Stimulated activated CD8-positive, alpha-beta memory T cell treated with anti-CD3 and anti-CD28 coated beads, Interleukin-15, amount 100 ng/mL, for 4 hours (primary cell): ENCODE measurements at regions not wholly inside any gene's neighbourhood (a gene's known extent, or its start where the extent isn't known, plus 50 kb on each side); places are given as distances from the start of the nearest gene placed in this dataset.

ENCODE experiments used
- DNase-seq, 2 donors: peaks; one replicate each; pipeline ENCODE4 v3.0.0-alpha.2; 2020; ENCODE audit warnings: low read depth in 2 of 2

DNA sequence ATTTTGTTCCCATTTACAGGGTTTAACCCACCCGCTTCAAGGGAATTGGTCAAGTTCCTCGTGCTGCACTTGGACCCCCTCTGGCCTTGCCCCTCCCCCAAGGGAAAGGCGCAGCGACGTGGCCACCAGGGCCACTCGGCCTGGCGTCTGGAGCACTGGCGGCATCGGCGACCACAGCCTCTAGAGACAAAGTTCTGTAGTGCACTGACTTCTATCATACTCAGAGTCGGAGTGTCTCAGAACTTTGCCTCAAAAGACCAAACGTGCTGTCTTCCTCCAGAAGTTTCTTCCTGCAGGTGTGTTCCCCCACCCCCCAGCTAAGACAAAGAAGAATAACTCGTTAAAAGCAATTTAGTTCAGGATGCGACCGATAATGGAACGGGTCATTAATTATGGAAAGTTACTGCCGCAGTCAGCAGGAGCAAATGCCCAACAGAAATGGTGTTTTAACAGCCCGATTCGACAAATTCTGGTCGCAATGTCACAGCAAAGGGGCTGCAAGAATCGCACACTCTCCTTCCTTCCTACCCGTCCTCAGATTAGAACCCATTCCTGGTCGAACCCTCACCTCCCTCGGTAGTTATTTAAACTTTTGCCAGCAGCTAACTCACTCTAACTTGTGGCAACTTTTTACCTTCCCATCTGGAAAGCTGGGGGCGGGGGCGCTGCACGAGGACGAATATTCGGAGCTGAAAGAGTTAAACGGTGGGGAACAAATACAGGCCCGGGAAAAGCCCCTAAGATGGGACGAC is 202.1 kb upstream of the NFE2L3 start:
- DNase-seq: no peak

DNA sequence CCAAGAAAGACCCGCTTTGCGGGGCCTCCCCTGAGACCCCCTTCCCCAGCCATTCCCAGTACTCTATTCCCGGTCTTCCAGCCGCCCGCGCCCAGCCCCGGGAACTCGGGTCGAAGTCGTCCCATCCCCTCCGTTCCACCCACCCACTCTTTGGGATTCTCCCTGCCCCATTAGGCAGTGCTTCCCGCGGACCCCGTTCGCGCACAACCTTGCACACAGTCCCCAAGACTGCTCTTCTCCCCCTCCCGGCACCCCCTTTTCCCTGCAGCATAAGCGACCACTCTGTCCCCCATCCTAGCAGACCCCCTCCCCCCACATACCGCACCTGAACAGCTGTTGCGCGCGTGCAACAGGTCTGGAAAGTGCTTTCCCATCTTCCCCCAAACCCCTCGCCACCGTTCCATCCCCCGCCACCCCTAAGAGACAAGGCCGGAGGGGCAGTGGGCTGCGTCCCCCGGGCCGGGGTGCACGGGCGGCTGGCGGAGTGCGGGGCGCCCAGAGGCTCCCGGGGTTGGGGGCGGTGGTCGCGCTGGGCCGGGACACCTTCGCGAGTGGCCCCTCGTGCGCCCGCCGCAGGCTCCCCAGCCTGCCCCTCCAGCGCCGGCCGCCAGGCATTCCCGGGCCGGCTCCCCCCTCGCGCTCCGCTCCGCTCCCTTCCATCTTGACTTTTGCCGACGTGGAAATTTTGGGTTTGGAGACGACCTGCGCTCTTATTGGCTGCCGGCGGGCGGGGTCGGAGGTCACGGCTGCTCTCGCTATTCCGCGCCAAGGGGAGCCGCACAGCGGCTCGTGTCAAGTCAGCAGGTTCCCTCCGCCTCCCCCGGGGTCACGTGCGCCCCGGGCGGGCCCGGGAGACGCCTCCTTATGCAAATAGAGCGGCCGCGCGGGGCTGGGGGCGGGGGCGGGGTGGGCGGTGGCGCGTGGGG is 201.2 kb upstream of the NFE2L3 start:
- peak; percentile 73 to 74 for DNase-seq

DNA sequence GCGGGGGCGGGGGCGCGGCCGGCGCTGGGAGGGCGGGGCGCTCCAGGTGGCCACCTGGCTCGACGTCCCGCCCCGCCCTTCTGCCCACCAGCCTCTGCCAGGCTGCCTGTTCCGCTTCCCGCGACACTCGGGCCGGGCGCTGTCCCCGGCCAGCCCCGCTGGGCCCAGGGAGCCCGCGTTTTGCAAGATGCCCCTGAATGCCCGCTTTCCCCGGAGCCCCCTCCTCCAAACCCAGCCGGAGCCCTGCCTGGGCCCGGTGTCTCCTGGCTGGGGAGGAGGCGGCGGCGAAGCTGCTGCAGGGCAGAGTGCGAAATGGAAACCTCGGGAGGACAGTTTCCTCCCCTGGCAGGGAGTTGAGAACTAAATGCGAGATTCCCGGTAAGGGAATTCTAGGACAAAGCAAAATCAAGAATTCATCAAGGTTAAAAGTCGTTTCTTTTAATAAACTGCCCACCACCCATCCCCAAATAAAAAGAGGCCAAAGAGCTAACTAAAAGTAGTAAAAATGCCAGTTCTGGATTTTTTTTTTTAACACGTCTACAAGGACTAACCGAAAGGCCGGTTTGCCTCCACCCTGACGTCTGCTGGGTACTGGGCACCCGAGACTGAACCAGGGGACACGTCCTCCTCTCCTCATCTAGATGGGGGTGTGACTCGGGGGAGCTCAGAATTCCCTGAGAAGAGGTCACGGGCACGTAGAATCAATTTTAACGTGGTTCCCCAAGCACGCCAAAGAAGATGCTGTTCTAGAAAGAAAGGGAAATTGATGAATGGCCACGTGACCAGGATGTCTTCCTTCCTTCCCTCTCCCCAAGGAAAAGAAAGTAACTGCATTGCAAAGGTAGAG is 200.4 kb upstream of the NFE2L3 start:
- DNase-seq: no peak

DNA sequence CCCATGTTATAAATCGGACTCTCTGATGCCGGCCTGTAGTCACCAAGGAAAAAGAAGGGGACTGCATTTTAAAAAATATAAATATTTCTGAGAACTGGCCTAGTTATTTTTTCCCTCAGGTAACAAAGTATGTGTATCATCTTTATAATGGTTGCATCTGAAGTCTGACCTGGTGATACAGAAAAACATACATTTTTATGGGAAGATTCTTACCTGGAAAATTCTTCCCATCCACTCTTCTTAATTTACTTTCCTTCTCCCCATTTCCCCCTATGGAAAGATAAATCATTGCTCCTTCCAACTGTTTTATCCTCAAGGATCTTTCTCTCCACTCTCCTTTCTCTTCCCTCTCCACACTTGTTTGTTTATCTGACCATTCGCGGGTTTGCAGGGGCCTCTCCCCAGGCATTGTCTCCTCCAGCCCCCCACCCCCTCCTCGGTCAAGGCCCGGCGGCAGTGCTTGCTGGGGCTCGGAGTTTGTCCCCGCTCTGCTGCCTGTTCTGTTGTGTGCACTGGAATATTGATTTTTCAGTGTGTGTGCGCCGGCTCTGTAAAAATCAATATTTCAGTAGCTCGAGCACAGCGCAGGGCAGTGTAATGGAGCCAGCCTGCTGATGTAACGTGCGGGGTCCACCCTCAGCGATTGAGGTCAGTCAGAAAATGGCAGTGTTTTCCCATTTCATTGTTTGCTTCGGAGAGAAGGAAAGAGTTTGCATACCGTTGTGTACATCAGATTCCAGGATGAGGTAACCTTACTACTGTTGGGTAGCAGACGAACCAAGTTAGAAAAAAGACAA is 199.5 kb upstream of the NFE2L3 start:
- DNase-seq: no peak

DNA sequence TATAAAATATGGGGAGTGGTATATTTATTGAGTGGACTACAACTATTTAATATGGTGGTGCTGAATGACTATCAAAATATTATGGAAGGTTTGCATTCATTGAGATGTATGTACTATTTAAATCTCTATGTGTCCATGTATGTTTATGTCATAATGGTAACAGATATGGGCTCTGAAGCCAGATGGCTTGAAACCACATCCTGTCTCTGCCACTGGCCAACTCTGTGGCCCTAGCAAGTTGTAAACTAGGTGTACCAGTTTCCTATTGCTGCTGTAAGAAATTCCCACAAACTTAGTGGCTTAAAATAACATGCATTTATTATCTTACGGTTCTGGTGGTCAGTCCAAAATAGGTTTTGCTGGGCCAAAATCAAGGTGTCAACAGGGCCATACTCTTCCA is 198.1 kb upstream of the NFE2L3 start:
- no peak for DNase-seq

DNA sequence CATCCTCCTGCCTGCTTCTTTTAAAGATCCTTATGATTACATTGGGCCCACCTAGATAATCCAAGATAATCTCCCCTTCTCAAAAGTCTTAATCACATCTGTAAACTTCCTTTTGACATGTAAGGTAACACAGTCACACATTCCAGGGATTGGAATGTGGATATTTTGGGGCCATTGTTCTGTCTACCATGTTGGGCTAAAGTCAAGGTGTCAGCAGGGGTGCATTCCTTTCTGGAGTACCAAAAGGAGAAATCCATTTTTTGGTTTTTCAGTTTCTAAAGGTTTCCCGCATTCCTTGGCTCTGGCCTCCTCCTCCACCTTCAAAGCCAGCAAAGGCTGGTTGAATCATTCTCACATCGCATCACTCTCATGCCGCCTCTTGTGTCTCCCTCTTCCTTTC is 197.6 kb upstream of the NFE2L3 start:
- DNase-seq: no peak

DNA sequence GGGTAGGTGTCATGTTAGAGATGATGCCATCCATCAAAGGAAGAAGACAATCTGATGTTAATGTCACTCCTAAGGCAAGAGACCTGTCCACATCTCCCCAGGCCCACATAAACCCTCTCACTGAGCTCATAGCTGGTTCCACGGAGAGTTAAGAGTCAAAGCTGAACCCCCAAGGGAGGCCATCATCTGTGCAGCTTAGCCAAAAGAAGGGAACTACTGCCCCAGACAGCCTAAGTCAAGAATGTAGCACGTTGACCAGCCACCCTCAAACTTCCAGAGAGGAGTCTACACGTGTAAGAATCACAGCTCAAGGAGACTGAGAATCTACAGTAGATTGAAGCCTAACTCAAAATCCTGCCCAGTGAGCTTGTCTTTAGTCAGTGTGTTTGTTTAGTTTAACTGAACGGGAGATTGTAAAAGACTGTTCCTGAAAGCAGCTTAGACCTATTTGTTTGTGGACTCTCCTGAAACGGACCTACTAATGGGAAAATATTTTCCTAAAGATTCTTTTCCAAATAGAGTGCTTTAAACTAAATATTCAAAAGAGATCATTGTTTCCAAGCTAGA is 192.7 kb upstream of the NFE2L3 start:
- DNase-seq: no peak

DNA sequence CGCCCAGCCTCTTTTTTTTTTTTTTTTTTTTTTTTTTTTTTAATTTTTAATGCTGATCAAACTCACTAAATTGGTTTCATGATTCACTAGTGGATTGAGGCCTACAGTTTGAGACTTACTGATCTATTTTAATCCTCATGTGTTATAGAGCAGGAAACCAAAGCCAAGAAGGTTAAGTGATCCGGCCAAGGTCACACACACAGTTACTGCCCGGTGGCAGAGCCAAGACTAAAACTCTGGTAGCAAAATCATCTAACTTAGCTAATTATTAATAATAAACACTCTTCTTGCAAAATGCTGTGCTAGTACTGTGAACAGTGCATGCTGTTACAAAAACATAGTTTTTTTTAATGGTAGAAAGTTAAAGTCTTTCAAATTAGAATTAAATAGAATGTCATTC is 188.3 kb upstream of the NFE2L3 start:
- DNase-seq: no peak

DNA sequence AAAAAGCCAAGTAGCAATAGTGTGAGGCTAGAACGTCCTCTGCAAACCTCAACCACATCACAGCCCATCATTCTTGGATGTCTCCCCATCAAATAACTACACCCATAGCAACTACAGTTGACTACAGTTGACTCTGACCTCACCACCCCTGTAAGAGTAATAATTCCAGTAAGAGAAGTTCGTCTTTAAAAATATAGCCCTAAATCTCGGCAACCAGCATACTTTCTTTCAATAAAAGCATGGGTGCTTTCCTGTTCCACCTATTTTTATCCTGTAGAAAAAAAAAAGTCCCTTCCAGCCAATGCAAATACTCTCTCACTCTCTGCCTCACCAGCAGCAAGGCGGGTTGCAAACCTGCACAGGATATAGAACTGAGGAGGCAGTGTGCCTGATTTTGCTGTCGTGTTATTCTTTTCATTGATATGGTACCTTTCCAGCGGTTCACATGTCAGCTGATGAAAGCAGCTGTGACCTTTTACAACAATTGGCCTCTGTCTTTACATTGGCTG is 187.5 kb upstream of the NFE2L3 start:
- no peak for DNase-seq

DNA sequence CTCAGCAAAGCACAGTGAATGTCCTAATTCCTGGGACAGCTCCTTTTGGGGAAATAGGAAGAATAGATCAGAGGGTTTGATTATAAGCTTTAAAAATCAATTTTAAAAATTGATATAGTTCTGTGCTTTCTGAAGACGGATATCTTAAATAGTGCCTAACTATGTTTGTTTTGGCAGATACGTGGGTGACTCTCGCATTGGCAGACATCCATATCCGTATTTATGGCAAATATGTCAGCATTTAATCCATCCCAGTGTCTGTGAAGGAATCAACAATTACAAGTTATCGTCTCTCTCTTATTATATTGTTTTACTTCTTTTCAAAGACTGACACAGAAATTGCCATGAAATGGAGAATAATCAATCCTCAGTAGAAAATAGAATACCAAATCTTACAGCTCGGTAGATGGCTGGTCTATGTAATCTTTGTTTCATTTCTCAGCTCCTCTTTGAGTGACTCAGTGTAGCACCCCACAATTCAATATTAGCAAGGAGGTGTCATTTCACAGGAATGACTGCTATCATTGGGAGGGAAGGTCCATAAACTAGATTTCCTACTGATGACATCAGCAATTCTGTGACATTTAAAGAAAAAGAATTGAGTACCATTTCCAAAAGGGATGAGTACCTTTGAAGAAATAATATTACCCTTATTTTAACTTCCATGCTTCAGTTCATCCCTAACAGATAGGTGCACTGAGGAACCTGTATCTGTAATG is 186.4 kb upstream of the NFE2L3 start:
- DNase-seq: no peak

DNA sequence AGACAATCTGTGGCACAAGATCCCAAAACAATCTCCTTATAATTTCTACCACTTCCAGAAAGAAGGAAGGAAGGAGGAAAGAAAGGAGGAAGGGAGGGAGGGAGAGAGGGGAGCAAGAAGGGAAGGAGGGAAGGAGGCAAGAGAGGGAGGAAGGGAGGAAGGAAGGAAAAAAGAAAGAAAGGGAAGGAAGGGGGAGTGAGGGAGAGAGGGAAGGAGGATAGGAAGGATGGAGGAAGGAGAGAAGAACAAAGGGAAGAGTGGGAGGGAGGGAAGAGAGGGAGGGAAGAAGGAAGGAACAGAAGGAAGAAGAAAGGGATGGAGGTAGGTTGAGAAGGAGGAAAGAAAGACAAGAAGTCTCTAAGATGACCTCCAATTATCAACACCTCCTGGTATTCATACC is 185.5 kb upstream of the NFE2L3 start:
- no peak for DNase-seq

DNA sequence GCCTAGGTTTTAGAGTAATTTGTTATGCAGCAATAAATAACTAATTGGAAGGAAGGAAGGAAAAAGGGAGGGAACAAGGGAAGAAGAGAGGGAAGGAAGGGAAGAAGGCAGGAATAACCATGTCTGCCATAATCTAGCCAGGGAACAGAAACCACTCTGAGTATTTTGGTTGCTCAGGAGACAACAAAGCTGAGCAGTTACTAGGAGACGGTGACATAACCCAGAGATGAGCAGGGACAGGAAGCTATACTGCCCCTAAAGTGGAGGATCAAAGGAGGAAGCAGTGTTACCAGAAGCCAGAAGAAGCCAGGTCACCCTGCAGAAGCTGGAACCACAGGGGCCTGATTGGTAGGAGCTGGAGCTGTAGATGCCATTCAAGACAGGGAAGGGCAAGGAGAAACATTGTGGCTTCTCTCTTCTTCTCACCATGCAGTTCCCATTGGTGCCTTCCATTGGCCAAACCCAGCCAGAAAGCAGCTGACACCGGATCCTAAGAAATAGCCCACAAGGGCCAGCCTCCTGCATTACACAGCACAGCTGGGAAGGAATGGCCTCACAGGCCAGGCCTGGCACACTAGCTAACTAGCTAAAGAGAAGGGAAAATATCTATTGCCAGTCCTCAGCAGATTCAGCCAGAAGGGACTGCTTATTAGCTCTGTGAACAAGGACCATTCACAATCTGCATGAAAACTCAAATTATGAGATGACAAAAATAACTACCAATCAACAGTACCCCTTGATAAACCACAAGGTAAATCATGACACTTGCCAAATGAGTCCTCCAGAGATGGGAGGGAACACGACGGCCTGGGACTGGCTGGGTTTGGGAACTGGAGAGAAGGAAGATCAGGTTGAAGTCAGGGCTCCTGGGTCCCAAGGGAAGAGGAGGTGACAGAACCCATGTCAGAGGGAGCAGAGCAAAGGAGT is 184.5 kb upstream of the NFE2L3 start:
- no peak for DNase-seq

DNA sequence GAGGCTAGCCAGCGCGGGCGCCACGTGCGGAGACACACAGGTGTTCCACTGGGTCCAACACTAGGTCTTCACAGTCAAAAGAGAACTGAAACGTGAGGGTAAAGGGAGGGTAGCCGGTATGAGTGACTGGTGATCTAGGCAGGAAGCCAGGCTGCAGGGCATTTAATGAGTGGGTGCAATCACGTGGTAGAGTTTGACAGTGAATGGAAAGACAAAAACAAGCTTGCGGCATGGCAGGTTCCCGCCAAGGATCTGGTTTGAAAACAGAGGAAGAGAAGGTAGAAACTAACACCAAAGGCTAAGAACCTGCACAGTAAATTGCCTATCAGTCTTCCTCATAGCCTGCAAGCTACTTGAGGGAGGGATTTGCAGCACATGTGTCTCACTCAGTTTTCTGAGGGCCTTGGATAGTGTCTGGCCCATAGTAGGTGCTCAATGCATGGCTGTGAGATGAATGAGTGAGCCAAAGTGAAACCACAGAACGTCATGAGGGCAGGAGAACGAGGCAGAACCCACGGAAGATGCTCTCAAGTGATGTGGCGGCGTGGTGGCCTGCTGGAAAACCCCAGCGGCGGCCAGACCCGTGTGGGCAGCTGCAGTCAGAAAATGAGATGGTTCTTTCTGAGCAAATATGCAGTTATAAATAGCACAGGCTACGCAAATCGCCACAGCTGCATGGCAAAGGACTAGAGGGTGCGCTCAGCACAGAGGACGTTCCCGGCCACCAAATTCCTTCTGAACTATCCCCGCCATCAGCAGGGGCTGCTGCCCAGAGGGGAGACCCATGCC is 183.6 kb upstream of the NFE2L3 start:
- no peak for DNase-seq

DNA sequence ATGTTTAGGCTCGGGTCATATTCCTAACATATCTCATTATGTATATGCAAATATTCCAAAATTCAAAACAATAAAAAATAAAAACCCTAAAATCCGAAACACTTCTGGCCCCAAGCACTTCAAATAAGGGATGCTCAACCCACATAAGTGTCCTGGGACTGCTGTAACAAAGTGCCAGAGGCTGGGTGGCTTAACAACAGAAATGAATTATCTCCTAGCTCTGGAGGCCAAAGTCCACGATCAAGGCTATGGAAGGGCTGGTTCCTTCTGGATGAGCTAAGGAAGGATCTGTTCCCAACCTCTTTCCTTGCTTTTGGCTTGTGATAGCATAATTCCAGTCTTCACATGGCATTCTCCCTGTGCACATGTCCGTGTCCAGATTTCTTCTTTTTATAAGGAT is 181.6 kb upstream of the NFE2L3 start:
- DNase-seq: no peak

DNA sequence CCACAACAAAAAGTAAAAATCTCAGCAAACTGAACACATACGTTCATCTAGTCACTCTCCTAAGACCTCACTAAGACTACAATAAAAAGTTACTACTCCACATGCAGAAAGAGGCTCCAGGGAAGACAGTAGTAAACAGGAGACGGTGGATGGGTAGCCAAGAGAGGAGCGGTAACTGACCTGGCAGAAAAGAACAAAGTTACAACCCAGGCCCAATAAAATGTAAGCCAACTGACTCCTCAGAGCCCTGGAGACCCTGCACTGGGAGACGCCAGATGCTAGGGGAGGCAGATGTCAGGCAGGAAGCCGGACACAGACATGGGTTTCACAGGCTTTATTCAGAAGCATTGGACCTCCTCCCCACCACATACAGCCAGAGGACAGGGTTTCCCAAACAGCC is 181.1 kb upstream of the NFE2L3 start:
- DNase-seq: no peak

DNA sequence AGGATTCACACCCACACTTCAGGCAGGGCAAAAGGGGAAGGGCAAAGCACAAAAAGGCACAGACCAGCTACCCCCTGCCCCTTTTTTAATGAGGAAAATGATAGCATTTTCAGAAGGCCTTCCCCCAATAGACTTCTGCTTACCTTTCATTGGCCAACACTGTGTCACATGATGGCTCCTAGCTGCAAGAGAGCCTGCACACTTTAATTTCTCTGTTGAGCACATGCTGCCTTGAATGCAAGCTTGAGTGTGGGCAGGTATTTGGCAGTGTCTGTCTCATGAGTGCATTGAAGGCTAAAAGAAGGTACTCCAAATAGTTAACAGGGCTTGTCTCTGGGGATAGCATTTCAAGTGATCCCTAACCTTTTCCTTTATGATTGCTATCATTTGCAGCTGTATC is 175.4 kb upstream of the NFE2L3 start:
- no peak for DNase-seq

DNA sequence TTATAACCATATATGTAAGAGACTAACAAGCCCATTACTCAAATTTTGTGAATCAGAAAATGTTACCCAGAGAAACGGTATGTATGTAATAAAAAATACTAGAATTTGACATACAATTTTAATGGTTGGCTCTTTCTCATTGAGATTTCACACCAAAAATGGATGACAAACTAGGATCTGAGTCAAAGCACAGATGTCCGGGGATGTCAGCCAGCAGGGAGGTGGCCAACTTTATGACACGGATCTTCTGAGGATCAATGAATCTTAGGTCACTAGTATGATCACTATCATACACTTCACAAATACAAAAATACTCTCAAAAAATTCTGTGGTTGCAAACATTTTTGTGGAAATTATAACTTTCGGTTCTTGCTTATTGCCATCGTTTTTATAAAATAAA is 173.5 kb upstream of the NFE2L3 start:
- DNase-seq: no peak

DNA sequence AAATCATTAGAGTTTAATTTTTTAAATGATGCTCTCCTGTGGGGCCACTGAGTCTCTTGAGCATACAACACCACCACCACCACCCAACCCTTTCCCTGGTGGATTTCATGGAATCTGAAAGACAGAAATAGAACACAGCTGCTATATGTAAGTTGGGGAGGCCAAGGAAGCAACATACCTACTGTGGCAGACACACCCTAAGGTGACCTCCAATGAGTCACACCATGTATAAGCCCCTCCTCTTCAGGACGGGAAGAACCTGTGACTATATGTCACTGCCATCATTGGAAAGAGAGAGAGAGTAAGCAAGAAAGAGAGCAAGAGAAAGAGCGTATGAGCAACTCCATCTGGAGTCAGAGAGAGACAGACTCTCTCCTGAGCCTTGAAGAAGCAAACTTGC is 172.4 kb upstream of the NFE2L3 start:
- no peak for DNase-seq
